Daoy (cell line): ENCODE measurements at regions not wholly inside any gene's neighbourhood (a gene's known extent, or its start where the extent isn't known, plus 50 kb on each side); places are given as distances from the start of the nearest gene placed in this dataset.

Experiments
- DNase-seq: peaks from one replicate; pipeline ENCODE4 v3.0.0-alpha.2; 2015; ENCODE audit warnings: low read depth

DNA sequence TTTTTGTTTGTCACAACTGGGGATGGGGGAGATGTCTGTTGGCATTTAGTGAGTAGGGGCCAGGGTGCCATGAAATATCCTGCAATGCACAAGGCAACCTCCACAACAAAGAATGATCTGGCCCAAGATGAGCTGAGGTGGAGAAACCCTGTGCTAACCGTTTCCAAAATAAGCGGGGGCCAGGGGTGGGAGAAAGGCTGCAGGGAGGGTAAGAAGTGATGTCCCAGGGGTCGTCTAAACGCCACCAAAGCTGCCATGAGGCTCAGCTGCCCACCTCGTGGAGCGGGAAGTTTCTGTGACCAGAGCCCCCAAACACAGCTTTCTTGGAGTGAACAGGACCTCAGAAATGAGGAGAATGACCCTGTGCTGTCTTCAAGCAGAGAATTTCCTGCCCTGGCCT is 76.5 kb upstream of the CDH5 start:
- DNase-seq = no peak

DNA sequence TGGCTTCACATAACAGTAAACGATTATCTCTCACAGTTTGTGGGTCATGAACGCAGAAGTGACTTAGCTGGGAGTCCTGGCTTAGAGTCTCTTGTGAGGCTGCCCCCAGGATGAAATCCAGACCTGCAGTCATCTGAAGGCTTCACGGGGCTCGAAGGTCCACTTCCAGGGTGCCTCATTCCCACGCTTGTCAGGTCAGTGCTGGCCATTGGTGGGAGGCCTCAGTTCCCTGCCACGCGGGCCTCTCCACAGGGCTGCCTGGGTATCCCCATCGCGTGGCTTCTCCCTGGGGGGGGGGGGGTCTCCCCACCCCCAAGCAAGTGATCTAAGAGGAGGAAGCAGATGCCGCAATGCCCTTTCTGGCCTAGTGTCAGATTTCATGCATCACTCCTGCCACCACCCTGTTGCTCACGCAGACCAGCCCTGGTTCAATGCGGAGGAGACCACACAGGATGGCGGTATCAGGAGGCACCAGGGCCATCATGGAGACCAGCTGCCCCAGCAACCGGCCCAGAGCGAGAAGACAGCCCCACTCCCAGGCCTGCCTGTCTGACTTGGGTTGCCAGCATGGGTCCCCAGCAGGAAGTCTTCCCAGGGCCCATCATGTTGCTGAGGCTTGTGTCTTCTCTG is 77.3 kb upstream of the CDH5 start:
- DNase-seq = no peak

DNA sequence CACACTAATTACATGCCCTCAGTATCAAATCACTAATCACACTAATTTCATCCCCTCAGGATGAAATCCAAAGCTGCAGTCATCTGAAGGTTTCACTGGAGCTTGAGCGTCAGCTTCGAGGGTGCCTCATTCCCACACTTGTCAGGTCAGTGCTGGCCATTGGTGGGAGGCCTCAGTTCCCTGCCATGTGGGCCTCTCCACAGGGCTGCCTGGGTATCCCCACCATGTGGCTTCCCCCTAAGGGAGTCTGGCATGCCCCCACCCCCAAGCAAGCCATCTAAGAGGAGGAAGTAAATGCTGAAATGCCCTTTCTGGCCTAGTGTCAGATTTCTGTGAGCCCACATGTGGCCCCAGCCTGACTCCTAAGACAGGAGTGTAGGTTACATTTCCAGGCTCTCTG is 78.6 kb upstream of the CDH5 start:
- DNase-seq = no peak

DNA sequence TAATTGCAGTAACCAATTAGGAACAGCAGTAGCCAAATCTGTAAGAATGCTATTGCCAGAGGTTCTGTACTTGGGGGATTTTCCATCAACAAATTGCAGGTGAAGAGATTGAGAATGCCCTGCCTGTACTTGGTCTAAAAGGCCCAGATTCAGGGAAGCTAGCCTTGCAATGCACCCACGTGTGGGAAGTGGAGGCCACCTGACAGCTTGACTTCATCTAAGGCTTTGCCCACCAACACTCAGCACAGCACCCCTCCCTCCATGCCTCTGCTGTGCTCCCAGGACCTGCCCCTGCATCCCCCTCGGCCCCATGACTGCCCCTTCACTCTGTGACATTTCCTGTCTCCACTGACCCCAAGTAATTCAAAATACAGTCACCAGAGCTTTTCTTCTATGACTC is 79.1 kb upstream of the CDH5 start:
- no peak for DNase-seq

DNA sequence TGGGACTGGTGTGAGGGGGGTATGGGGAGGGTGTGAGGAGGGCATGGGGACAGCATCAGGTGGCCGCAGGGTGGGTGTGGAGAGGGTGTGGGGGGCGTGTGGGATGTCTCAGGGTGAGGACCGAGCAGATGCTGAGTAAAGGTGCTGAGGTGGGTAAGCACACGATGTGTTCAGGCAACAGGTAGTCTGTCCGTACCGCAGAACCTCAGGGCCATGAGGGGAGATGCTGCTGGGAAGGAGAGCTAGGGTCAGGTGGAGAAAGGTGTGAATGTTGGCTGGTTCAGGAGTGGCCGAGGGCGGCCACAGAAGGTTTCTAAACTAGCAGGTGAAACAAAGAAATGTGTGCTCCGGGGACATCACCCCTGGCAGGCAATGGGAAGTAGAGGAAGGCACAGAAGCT is 80.0 kb upstream of the CDH5 start:
- no peak for DNase-seq

DNA sequence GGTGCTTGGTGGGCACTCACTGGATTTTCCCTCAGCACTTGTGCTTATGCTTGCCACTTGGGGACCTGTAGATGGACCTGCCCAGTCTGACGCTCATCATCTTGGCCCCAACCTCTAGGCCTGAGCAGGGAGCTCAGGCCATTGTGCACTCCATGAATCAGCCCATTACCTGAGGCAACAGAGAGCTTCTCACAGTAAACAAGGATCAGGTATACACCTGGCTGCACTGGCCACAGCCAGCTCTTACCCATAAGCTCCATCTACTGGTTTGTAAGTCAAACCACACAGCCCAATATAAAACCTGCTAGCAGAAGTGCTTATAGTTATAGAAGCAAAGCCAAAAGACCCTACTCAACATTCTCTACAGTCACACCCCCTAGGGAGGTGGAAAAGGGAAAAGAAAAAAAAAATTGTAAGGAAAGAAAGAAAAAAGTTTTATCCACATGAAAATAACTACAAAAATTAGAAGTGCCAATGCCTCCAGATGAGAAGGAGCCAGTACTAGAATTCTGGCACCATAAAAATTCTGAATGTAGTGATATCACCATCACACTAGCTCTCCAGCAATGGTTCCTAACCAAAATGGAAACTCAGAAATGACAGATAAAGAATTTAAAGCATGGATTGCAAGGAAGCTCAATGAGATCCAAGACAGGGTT is 87.8 kb upstream of the CDH5 start:
- no peak for DNase-seq

DNA sequence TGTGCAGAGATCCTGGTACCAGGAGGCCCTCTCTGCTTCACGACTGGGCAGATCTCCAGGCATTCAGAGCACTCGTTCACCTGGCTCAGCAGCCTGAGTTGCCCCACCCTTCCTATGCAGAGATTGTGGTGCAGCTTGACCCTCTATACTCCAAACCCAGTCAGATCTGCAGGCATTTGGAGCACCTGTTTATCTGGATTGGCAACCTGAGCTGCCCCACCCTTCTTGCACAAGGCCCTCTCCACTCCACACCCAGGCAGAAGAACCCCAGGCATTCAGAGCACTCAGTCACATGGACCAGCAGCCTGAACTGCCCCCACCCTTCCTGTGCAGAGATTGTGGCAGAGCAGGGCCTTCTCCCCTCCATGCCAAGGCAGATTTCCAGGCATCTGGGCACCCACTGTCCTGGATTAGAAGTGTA is 88.4 kb upstream of the CDH5 start:
- DNase-seq = no peak

DNA sequence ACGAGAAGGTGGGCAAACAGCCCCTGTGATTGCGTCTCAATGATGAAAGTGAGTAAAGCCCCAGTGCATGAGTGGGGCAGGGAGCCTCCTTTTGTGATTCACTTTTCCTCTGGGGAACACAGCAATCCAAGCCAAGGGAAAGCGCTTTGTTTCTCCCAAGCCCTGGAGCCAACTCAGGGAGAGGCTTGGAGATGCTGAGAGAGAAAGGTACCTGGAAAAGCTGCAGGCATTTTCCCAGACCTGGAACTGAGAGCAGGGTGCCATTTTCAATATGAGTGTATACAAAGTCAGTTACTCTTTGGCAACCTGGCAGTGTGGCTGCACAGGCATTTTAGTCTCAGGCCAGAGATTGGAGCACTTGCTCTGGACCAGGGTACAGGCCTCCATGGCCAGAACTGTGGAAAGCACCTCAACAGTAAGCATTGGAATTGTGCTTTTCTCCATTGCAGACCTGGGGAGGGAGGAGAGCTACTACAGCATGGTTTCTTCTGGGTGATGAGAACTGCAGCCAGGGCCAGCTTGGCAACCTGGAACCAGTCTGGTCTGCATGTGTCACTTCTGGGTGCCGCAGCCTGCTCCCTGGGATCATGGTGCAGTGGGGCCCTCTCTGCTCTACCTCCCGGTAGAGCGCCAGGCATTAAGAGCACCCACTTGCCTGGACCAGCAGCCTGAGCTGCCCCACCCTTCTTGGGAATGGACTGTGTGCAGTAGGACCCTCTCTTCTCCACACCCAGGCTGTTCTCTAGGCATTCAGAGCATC is 89.0 kb upstream of the CDH5 start:
- no peak for DNase-seq

DNA sequence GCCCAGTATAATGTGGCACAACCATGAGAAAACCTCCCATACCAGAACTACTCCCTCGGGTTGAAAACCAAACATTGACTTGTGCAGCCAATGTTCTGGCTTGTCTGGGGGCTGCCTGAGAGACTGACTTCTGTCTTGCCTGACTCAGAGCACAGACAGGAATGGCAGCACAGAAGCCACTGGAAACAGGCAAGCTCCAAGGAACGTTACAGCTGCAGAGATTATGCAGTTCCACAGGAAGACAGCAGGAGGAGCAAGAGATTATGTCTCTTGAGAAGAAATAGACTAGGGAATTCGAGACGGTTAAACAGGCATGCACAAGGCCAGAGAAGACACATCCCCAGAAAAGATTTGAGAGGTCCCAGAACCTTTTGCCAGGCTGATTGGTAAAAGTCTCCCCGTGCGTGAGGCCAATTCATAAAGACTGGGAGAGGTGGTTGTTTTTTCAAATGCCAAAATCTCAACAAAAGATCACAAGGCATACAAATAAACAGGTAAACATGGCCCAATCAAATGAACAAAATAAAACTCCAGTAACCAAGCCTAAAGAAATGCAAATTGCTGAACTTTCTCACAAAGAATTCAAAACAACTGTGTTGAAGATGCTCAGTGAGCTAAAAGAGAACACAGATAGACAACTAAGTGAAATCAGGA is 90.6 kb upstream of the CDH5 start:
- peak; percentile 56 for DNase-seq

DNA sequence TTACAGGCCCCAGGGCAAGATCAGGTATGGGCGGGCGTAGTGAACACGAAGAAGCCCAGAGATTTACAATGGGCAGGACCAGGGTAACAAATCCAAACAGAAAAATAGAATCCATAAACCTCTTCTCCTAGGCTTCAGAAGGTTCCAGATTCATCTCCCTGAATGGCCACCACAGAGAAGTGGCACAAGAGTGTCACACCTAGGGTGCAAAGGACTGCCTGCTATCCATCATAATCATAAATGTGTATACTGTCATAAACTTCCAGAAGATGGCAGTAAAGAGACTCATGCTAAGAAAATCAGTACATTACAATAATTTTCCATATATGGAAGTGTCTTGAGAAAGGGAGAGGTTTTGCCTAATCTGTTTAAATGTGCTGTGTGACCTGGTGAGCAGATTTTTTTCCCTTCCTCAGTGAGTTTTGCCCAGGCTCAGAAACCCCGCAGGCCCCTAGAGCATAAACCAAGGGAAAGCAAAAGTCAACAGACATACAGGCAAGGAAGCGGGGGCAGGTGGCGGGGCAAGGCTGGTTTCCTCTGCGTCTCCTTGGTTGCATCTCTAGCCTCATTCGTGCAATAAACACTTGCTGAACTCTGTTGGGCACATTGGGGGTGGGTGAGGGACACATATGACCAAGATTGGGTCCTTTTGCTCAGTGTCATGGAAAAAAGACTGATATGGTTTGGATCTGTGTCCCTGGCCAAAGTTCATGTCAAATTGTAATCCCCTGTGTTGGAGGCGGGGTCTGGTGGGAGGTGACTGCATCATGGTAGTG is 92.0 kb upstream of the CDH5 start:
- DNase-seq = no peak

DNA sequence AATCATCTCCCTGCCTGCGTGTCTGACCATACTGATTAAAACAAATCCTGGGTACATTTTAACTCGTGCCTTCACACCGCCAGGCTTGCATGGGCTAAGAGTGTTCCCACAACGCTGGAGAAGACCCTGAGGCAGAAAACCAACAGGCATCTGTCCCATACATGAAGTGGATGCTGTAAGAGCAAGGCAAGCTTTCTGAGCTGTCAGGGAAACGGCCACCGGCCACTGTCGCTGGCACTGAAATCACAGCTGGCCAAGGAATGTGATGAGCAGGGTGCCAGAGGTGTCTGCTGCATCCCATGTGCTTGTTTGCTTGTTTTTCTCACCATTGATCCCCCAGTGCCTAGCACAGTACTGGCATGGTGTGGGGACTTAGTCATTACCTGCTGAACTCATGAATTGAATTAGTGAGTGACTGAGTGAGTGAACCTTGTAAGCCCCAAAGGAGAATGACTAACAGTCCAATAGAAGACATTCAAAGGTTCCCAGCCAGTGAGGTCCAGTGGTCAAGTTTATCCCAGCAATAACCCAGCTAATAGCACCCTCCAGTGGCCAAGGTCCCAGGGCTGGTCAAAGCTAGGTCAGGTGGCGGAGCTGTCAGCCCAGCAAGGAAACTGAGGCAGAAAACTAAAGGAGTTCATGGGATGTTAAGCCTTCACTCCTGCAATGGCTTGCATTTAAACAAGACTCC is 92.7 kb upstream of the CDH5 start:
- DNase-seq = no peak

DNA sequence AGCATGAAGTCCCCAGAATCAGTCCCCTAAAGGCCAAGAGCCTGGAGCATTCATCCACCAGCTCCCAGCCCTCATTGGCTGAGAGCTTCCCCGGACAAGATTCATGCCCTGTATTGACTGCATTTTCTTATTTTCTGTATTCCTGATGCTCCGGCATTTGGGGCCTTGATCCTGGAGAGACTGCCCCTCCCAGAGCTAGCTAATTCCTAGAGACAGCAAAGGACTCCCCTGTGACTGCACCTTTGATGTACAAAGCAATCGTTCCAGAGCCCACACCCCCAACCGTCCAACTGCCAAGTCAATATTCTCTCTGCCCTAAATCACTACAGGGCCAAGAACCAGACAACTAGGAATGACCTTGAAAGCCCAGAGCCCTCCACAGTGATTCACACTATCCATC is 93.4 kb upstream of the CDH5 start:
- DNase-seq = no peak

DNA sequence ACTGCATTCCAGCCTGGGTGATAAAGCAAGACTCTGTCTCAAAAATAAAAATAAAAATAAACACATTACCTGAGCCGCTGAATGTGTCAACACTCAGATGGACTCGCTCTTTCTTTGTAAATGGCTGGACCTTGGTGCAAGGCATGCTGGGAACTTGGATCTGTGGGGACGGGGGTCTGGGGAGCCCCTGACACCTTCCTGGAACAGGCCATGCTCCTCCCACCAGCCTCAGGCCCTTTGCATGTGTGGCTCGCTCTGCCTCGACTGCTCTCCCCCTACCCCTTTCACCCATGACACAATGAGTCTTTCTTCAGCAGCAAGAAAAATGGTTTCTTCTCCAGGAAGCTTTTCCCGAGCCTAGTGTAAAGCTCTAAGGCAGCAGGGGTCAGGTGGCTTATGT is 94.0 kb upstream of the CDH5 start:
- no peak for DNase-seq

DNA sequence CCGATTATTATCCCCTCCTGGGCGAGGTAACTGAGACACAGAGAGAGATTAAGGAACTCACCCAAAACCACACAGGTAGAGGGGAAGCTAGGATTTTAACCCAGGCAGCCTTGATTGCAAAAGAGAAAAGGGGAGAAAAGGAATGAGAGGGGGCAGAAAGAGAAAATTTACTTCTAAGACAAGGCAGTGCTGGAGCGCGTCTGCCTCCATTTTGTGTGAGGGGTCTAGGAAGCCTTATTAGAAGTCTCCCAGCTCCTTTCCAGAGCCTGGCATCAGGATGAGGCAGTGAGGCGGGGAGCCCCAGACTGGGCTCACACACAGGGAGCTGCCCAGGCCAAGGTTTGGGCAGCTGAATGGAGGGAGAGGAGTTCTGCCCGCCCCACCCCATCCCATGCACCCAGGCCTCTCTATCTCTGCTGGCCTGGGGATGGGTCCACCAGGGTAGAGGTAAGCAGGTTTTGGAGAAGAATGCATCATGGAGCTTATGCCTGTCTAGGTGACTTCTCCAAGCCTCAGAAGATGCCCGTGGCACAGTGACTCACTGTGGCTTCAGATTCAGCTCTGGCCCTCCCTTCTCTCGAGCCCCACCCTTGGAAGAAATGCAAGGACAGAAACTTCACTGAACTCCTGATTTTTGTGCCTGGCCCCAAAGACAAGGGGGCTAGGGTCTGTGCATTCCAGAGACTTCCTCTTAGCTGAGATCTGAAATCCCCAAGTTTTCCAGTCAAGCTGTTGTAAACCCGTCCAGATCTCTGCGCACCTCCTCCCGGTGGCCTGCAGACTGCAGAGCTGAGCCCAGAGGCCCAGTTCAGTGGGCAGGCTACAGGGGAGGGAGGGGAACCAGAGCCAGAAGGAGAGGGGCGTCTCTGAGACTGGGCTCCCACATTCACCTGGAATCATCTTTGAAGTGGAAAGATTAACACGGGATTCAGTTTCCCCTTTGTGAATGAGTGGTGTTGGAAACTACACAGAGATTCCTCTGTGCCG is 95.1 kb upstream of the CDH5 start:
- no peak for DNase-seq

DNA sequence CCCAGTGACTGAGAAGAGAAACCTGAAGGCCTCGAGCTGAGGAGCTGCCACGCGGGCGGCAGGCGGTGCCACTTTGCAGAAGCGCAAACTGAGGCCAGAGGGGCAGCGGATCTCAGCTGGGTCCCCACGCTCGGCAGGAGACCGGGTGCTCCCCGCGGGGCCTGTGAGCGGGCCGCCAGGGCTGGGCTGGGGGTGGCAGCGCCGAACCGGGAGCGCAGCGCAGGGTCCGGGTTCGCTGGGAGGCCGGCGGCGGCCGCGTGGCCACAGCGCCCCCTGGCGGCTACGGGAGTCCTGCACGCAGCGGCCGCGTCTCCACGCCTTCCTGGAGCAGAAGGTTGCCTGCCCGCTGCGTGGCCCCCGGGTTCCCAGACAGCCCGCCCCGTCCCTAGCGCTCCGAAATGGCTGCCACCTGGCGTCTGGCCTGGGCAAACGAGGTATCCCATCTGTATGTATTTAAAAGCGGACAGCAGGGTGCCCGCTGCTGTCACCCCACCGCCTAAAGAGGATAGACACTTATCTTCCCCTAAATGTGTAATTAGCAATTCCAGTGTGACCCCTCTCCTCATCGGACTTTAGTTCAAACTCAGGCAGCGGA is 96.1 kb upstream of the CDH5 start:
- peak; percentile 83 for DNase-seq

DNA sequence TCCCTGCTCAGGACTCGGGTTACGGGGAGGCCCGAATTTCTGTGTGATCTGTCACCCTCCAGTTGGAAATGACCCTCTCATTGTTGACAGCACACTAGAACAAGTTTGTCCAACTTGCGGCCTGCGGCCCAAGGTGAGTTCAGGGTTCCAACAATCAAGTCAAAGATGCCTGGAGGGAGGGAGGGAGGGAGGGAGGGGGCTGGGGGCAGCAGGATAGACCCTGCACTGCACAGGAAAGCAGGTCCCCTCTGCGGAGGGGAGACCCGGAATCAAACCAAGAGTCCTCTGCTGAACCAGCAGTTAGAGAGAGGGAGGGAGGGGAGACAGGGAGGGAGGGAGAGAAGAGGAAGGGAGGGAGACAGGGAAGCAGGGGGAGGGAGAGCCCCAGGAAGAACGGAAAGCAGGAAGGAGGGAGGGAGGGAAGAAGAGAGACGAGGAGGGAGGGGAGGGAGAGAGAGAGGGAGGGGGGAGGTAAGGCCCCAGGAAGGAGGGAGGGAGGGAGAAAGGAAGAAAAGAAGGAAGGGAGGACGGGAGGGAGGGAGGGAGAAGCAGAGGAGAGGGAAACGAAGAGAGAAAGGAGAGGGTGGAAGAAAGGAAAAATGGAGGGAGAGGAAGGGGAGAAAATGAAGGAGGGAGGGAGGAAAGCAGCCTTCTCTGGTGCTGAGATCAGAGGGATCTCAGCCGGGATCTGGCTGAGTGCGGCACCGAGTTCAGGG is 96.7 kb upstream of the CDH5 start:
- DNase-seq = no peak

DNA sequence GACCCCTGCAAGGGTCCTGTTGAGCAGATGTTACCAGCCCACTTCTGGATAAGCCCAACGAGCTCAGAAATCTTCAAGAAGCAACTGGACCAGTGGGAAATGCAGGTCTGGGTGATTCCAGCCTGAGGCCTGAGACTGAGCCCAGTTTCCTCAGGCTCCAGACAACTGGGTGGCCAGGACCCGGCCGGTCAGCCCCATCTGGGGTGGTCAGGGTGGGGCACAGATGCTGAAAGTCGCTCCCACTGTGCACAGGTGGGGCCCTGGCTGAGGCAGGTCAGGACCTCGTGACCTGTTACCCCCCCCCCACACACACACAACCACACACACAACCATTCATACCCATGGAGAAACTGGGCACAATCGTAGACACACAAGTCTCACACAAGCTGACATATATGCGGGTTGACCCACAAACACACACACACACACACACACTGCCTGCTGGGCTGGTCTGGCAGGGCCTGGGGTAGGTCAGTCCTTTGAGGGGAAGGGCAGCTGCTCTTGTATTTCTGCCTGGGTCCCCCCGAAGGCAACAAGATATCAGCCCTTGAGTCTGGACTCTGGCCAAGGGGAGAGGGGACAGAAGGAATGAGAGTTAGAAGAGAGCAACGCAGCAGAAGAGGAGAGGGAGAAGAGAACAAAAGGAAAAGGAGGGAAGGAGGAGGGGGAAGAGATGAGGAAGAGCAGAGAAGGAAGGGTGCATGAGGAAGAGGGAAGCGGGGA is 99.0 kb upstream of the CDH5 start:
- no peak for DNase-seq
